ENCODE measurements at regions not wholly inside any gene's neighbourhood (a gene's known extent, or its start where the extent isn't known, plus 50 kb on each side); places are given as distances from the start of the nearest gene placed in this dataset.

DNA sequence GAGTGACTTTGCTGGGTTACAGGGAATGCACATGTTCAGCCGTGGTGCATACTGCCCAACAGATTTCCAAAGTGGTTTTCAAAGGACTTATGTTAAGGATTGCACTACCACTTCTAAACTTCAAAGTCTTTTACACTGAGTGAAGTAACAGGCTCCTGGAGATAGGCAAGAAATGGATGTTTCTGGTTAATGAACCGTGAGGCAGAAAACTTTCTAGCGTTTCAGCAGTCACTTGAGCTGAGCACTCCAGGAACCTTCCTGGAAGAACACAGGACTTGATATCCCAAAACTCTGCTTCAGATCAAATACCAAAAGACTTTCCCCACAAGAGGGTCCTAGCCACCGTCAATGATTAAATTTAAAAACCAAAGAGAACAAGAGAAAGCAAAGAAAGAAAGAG, 74.3 kb upstream of the ATP1A1 start:
- Histone ChIP-seq H2BK120ac (ENCODE audit: low read depth, low read length, poor library complexity, severe bottlenecking) (no peak overlapping the region), H3K27ac (ENCODE audit: insufficient read length, low read depth, low read length) (no peak overlapping the region), H3K79me2 (ENCODE audit: insufficient read depth, low read length) (no peaks in the 10 kb centered on the region), H3K23me2 (ENCODE audit: insufficient read length, low read depth, low read length, poor library complexity, severe bottlenecking) (no peaks in the 10 kb centered on the region), H3K27me3 (ENCODE audit: insufficient read depth, low read length) (no peaks in the 10 kb centered on the region), H4K8ac (replicated peaks; ENCODE audit: insufficient read length, low read depth, low read length) (no peak overlapping the region), H2BK15ac (ENCODE audit: low read depth, low read length) (no peak overlapping the region), H4K91ac (ENCODE audit: insufficient read length, low read depth, low read length) (no peak overlapping the region), H3K4me2 (ENCODE audit: insufficient read depth, insufficient read length, low read length) (no peak overlapping the region), H2AK5ac (ENCODE audit: insufficient read length, low read length) (no peak overlapping the region), H3K4ac (ENCODE audit: low read depth, low read length) (no peak overlapping the region), H3K9ac (ENCODE audit: extremely low read depth, insufficient read length, low read length) (no peak overlapping the region), H2BK20ac (ENCODE audit: low read depth, low read length, poor library complexity, severe bottlenecking) (no peak overlapping the region), H3K56ac (ENCODE audit: insufficient read length, low read depth, low read length) (no peak overlapping the region), H3K14ac (ENCODE audit: insufficient read depth, low read length) (no peak overlapping the region), H3K23ac (ENCODE audit: insufficient read length, low read depth, low read length) (no peak overlapping the region), H3K9me3 (ENCODE audit: control insufficient read depth, low read depth, low read length) (peaks cover 8% of the 10 kb centered on the region), H2AFZ (ENCODE audit: low read length) (no peak overlapping the region), H4K20me1 (ENCODE audit: control insufficient read depth, insufficient read depth, insufficient read length) (no peaks in the 10 kb centered on the region), H2BK12ac (ENCODE audit: insufficient read length, low read depth, low read length) (no peak overlapping the region), H3K18ac (ENCODE audit: insufficient read length, low read depth, low read length) (no peak overlapping the region), H2BK5ac (ENCODE audit: insufficient read length, low read length) (no peak overlapping the region), H3T11ph (ENCODE audit: low read length) (no peak overlapping the region), H4K5ac (ENCODE audit: insufficient read length, low read depth, low read length) (no peak overlapping the region), H3K4me1 (ENCODE audit: insufficient read depth, low read length) (no peaks in the 10 kb centered on the region), H3K79me1 (ENCODE audit: insufficient read depth, low read depth, low read length, poor library complexity, severe bottlenecking) (no peaks in the 10 kb centered on the region)
- H3K27ac Mint-ChIP-seq: no peak overlapping the region
- H3K27me3 Mint-ChIP-seq (ENCODE audit: low read depth): no peaks in the 10 kb centered on the region; the same call in 1 of the 2 replicates
- no peak for DNase-seq
- H3K36me3 Mint-ChIP-seq (ENCODE audit: insufficient read depth in 1 of 3, low read depth in 3 of 3): peaks cover 0 to 13% (median 8%) of the 10 kb centered on the region in 3 experiments; a peak in 4 of 7 replicates
- H3K4me1 Mint-ChIP-seq: no peaks in the 10 kb centered on the region
- TF ChIP-seq, protein P1, sequence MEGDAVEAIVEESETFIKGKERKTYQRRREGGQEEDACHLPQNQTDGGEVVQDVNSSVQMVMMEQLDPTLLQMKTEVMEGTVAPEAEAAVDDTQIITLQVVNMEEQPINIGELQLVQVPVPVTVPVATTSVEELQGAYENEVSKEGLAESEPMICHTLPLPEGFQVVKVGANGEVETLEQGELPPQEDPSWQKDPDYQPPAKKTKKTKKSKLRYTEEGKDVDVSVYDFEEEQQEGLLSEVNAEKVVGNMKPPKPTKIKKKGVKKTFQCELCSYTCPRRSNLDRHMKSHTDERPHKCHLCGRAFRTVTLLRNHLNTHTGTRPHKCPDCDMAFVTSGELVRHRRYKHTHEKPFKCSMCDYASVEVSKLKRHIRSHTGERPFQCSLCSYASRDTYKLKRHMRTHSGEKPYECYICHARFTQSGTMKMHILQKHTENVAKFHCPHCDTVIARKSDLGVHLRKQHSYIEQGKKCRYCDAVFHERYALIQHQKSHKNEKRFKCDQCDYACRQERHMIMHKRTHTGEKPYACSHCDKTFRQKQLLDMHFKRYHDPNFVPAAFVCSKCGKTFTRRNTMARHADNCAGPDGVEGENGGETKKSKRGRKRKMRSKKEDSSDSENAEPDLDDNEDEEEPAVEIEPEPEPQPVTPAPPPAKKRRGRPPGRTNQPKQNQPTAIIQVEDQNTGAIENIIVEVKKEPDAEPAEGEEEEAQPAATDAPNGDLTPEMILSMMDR (conservative IDR thresholded peaks at IDR 0.05): no peak
- H3K9me3 Mint-ChIP-seq: peaks cover 18 to 22% of the 10 kb centered on the region in 2 experiments
- no CpG with 5 or more reads among the region's 4 CpGs for WGBS (ENCODE audit: extremely low coverage, insufficient read length, low lambda C conversion rate)
- H3K4me3 Mint-ChIP-seq: no peak overlapping the region
